CD14-positive monocyte (primary cell): ENCODE measurements at regions not wholly inside any gene's neighbourhood (a gene's known extent, or its start where the extent isn't known, plus 50 kb on each side); places are given as distances from the start of the nearest gene placed in this dataset.

Source experiments
- DNase-seq, 3 donors: peaks; one replicate each; pipeline ENCODE4 v3.0.0-alpha.2; 2011 to 2022
- H2AFZ ChIP-seq: 2 replicates; pipeline ENCODE4 v1.6.0; 2012; ENCODE audit warnings: mild to moderate bottlenecking, low read depth, low read length, inconsistent platforms; ENCODE audit not compliant: insufficient read depth, poor library complexity, severe bottlenecking
- H3K27ac ChIP-seq, 2 donors: 1 replicate in 1 of 2; 2 replicates in 1 of 2; pipeline ENCODE4 v1.5.1; 2012 to 2013; ENCODE audit warnings: low read length in 2 of 2, control low read depth in 1 of 2, inconsistent platforms in 1 of 2, low read depth in 1 of 2, mild to moderate bottlenecking in 1 of 2
- H3K27me3 ChIP-seq, 2 donors: one replicate each; pipeline versions ENCODE4 v1.6.0 to v1.6.1; 2011 to 2013; ENCODE audit warnings: low read length in 2 of 2; ENCODE audit not compliant: control insufficient read depth in 2 of 2, insufficient read depth in 2 of 2
- H3K36me3 ChIP-seq, 2 donors: replicated peaks in 1 of 2; 1 replicate in 1 of 2; 2 replicates in 1 of 2; pipeline versions ENCODE4 v1.5.1 to v1.6.1; 2012 to 2013; ENCODE audit warnings: low read length in 2 of 2, control low read depth in 1 of 2, inconsistent platforms in 1 of 2, mild to moderate bottlenecking in 1 of 2; ENCODE audit not compliant: insufficient read depth in 2 of 2, control insufficient read depth in 1 of 2
- H3K4me1 ChIP-seq, 2 donors: 1 replicate in 1 of 2; 2 replicates in 1 of 2; pipeline versions ENCODE4 v1.5.1 to v1.6.1; 2012 to 2013; ENCODE audit warnings: low read length in 2 of 2, control low read depth in 1 of 2, inconsistent platforms in 1 of 2, mild to moderate bottlenecking in 1 of 2, moderate library complexity in 1 of 2; ENCODE audit not compliant: insufficient read depth in 2 of 2, control insufficient read depth in 1 of 2
- H3K4me2 ChIP-seq: replicated peaks from 2 replicates; pipeline ENCODE3; 2012; ENCODE audit warnings: low read length, moderate library complexity, mild to moderate bottlenecking; ENCODE audit not compliant: poor library complexity, severe bottlenecking; ENCODE audit errors: extremely low read depth
- H3K4me3 ChIP-seq, 3 experiments: fragments of 200-600 bp in 1 of 3; sonication (generic) in 1 of 3; replicated peaks in 1 of 3; 1 replicate in 2 of 3; 2 replicates in 1 of 3; pipeline ENCODE4 v1.5.1; 2011 to 2013; ENCODE audit warnings: low read length in 3 of 3, mild to moderate bottlenecking in 3 of 3, control low read depth in 2 of 3, low read depth in 2 of 3, inconsistent platforms in 1 of 3, moderate library complexity in 1 of 3
- H3K79me2 ChIP-seq: 2 replicates; pipeline ENCODE4 v1.6.0; 2012; ENCODE audit warnings: mild to moderate bottlenecking, control low read depth, inconsistent platforms, low read length, moderate library complexity; ENCODE audit not compliant: insufficient read depth
- H3K9ac ChIP-seq: 2 replicates; pipeline ENCODE4 v1.6.0; 2017; ENCODE audit warnings: low read length, mild to moderate bottlenecking; ENCODE audit not compliant: insufficient read depth, poor library complexity, severe bottlenecking
- H3K9me3 ChIP-seq, 2 donors: replicated peaks in 1 of 2; 1 replicate in 1 of 2; 2 replicates in 1 of 2; pipeline versions ENCODE4 v1.5.1 to v1.6.1; 2012 to 2013; ENCODE audit warnings: low read length in 2 of 2, control low read depth in 1 of 2; ENCODE audit not compliant: control insufficient read depth in 1 of 2, insufficient read depth in 1 of 2
- H4K20me1 ChIP-seq: 2 replicates; pipeline ENCODE4 v1.6.0; 2012; ENCODE audit warnings: mild to moderate bottlenecking, low read length, control low read depth, moderate library complexity; ENCODE audit not compliant: insufficient read depth
- H3K27ac Mint-ChIP-seq, 7 donors: one replicate each; pipeline ENCODE4 v1.8.0; 2020; ENCODE audit warnings: mild to moderate bottlenecking in 7 of 7, mixed read lengths in 7 of 7, moderate library complexity in 6 of 7, inconsistent platforms in 2 of 7
- H3K27me3 Mint-ChIP-seq, 3 donors: one replicate each; pipeline ENCODE4 v1.8.0; 2021 to 2022; ENCODE audit warnings: low read depth in 3 of 3, mild to moderate bottlenecking in 3 of 3, mixed read lengths in 3 of 3, moderate library complexity in 3 of 3, inconsistent platforms in 1 of 3
- H3K36me3 Mint-ChIP-seq, 2 donors: one replicate each; pipeline ENCODE4 v1.8.0; 2020; ENCODE audit warnings: mixed read lengths in 2 of 2, inconsistent platforms in 1 of 2, mild to moderate bottlenecking in 1 of 2
- H3K4me1 Mint-ChIP-seq: one replicate; pipeline ENCODE4 v1.8.0; 2020; ENCODE audit warnings: mild to moderate bottlenecking, mixed read lengths
- H3K4me3 Mint-ChIP-seq, 2 donors: one replicate each; pipeline ENCODE4 v1.8.0; 2020; ENCODE audit warnings: mild to moderate bottlenecking in 2 of 2, mixed read lengths in 2 of 2, moderate library complexity in 1 of 2
- H3K9me3 Mint-ChIP-seq, 7 donors: one replicate each; pipeline ENCODE4 v1.8.0; 2020 to 2022; ENCODE audit warnings: mixed read lengths in 7 of 7, mild to moderate bottlenecking in 6 of 7, moderate library complexity in 6 of 7, inconsistent platforms in 2 of 7
- WGBS: methylation state at CpG from one replicate; pipeline ENCODE4 v1.1.5; 2013; ENCODE audit warnings: missing lambda C conversion rate; ENCODE audit not compliant: insufficient coverage; 5-methylcytosine and 5-hydroxymethylcytosine counted together
- intact Hi-C, 2 donors: fragments of 100-400 bp; cut with micrococcal nuclease; formaldehyde crosslinking; loops; one replicate each; pipeline versions ENCODE4 v1.15.0 to v1.15.1; 2023
- TF ChIP-seq, protein P1 (sequence below): fragments of 200-600 bp; IDR thresholded peaks from one replicate; pipeline ENCODE4 v1.8.0; 2022; ENCODE audit warnings: antibody characterized with exemption, mild to moderate bottlenecking

DNA sequence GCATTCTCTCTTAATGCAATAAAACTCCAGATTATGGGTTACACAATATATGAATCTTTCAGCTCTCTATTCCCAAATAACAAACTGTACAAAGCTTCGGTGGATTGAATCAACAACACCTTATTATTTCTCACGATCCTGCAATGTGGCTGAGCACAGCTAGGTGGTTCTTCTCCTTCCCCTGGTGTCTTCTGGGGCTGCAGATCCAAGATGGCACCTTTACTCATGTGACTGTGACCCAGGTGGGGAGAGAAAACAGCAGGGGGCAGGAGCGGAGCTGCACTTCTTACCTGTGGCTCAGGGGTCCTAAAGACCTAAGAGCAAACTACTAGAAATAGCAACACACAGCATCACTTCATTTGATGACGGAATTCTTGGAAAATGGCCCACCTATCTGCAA lies 233.1 kb downstream of the IRX1 start:
- TF ChIP-seq, protein P1, sequence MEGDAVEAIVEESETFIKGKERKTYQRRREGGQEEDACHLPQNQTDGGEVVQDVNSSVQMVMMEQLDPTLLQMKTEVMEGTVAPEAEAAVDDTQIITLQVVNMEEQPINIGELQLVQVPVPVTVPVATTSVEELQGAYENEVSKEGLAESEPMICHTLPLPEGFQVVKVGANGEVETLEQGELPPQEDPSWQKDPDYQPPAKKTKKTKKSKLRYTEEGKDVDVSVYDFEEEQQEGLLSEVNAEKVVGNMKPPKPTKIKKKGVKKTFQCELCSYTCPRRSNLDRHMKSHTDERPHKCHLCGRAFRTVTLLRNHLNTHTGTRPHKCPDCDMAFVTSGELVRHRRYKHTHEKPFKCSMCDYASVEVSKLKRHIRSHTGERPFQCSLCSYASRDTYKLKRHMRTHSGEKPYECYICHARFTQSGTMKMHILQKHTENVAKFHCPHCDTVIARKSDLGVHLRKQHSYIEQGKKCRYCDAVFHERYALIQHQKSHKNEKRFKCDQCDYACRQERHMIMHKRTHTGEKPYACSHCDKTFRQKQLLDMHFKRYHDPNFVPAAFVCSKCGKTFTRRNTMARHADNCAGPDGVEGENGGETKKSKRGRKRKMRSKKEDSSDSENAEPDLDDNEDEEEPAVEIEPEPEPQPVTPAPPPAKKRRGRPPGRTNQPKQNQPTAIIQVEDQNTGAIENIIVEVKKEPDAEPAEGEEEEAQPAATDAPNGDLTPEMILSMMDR: no peak
- Mint-ChIP-seq H3K36me3 (no peaks in the 10 kb centered on the region), H3K4me1 (no peaks in the 10 kb centered on the region), H3K9me3 (peaks cover 0 to 18% (median 8%) of the 10 kb centered on the region in 7 donors), H3K4me3 (no peak overlapping the region), H3K27ac (no peak overlapping the region), H3K27me3 (peaks cover 2 to 4% (median 2%) of the 10 kb centered on the region in 3 donors)
- Histone ChIP-seq H3K9ac (no peak overlapping the region), H3K79me2 (no peaks in the 10 kb centered on the region), H3K27me3 (no peaks in the 10 kb centered on the region), H2AFZ (no peak overlapping the region), H3K9me3 (peaks cover 2 to 3% of the 10 kb centered on the region in 2 donors), H3K36me3 (no peaks in the 10 kb centered on the region), H3K4me1 (no peaks in the 10 kb centered on the region), H3K4me3 (no peak overlapping the region), H3K4me2 (no peak overlapping the region), H3K27ac (no peak overlapping the region), H4K20me1 (no peaks in the 10 kb centered on the region)
- 83% methylated on average over 4 of the region's 4 CpGs for WGBS
- no peak for DNase-seq
- intact Hi-C loops: no loop called here

DNA sequence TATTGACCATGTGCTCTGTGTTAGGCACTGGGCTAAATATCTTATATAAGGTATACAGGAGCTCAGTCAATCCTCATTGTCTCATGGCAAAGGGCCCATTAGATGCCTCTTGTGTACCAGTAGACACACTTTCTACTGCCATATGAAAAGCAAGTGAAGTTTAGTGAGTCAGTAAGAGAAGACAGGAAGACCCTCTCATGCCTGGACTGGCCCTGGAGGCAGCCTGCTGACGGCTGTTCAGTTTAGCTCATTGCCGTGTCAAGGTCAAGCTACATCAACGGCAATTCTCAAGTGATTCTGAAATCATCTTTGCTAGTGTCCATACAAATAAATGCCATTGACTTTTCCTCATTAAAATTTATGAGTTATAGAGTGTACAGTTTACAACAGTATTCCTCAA lies 237.9 kb downstream of the IRX1 start:
- no CpG with 5 or more reads among the region's 3 CpGs for WGBS
- H3K27me3 ChIP-seq: no peaks in the 10 kb centered on the region
- H3K27ac Mint-ChIP-seq: no peak overlapping the region

More for the DNA sequence above, 237.9 kb downstream of the IRX1 start:
- DNase-seq: no peak
- Histone ChIP-seq H2AFZ (no peak overlapping the region), H3K4me1 (no peaks in the 10 kb centered on the region), H3K4me3 (no peak overlapping the region), H3K79me2 (no peaks in the 10 kb centered on the region), H3K9ac (no peak overlapping the region), H3K4me2 (no peak overlapping the region), H3K36me3 (no peaks in the 10 kb centered on the region), H4K20me1 (no peaks in the 10 kb centered on the region), H3K9me3 (peaks cover 3 to 7% of the 10 kb centered on the region in 2 donors), H3K27ac (no peak overlapping the region)
- Mint-ChIP-seq H3K36me3 (no peaks in the 10 kb centered on the region), H3K9me3 (peaks cover 0 to 22% (median 16%) of the 10 kb centered on the region in 7 donors), H3K27me3 (peaks cover 0 to 3% (median 2%) of the 10 kb centered on the region in 3 donors), H3K4me3 (no peak overlapping the region), H3K4me1 (no peaks in the 10 kb centered on the region)
- intact Hi-C loops: no loop called here
- TF ChIP-seq, protein P1: no peak
